Fibroblast of lung (primary cell): ENCODE measurements at regions not wholly inside any gene's neighbourhood (a gene's known extent, or its start where the extent isn't known, plus 50 kb on each side); places are given as distances from the start of the nearest gene placed in this dataset.

Experiments
- EZH2 ChIP-seq: IDR thresholded peaks from 2 replicates; pipeline ENCODE4 v1.5.1; 2012; ENCODE audit warnings: low read length, control low read depth, mild to moderate bottlenecking; ENCODE audit errors: missing control alignments
- TF ChIP-seq, protein P1 (sequence below), 2 donors: IDR thresholded peaks in 1 of 2; conservative IDR thresholded peaks in 1 of 2; 1 replicate in 1 of 2; 2 replicates in 1 of 2; pipeline ENCODE4 v1.5.1; 2011 to 2012; ENCODE audit warnings: low read length in 2 of 2, control low read depth in 1 of 2, inconsistent platforms in 1 of 2, low read depth in 1 of 2, mild to moderate bottlenecking in 1 of 2

DNA sequence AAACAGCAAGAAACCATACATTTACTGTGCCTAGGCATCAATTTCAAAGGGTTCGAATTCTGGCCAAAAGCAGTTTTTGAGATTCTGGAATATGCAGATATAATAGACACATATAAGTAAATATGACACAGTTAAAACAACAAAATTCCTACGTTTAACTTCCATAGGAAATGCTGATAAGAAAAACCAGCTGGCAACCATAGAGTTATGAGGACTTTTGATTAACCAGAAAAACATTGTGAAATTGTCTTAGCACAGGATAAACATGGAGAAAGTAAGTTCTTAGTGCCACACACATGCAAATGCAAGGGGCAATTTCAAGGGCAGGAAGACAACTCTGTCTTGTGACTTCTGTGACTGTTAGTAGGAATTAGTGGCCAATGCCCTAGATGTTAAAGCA, 702.1 kb downstream of the TNS3 start:
- TF ChIP-seq, protein P1, sequence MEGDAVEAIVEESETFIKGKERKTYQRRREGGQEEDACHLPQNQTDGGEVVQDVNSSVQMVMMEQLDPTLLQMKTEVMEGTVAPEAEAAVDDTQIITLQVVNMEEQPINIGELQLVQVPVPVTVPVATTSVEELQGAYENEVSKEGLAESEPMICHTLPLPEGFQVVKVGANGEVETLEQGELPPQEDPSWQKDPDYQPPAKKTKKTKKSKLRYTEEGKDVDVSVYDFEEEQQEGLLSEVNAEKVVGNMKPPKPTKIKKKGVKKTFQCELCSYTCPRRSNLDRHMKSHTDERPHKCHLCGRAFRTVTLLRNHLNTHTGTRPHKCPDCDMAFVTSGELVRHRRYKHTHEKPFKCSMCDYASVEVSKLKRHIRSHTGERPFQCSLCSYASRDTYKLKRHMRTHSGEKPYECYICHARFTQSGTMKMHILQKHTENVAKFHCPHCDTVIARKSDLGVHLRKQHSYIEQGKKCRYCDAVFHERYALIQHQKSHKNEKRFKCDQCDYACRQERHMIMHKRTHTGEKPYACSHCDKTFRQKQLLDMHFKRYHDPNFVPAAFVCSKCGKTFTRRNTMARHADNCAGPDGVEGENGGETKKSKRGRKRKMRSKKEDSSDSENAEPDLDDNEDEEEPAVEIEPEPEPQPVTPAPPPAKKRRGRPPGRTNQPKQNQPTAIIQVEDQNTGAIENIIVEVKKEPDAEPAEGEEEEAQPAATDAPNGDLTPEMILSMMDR (conservative IDR thresholded peaks at IDR 0.05 in 1 of 2, IDR thresholded peaks at IDR 0.05 in 1 of 2; ENCODE audit: low read depth in 1 of 2, low read length in 2 of 2): no peak
- no peak for TF ChIP-seq EZH2
